ENCODE measurements at regions not wholly inside any gene's neighbourhood (a gene's known extent, or its start where the extent isn't known, plus 50 kb on each side); places are given as distances from the start of the nearest gene placed in this dataset.

GRCh38 chr13:72217142-72217541 lies 350.1 kb upstream of the DACH1 start:
- no peak for DNase-seq

GRCh38 chr13:72208112-72208645 lies 341.2 kb upstream of the DACH1 start:
- DNase-seq: no peak

- DNase-seq: no peak
Observed at GRCh38 chr13:72205773-72206172, 338.8 kb upstream of the DACH1 start.

GRCh38 chr13:72204291-72204690 lies 337.3 kb upstream of the DACH1 start:
- DNase-seq: no peak

GRCh38 chr13:72201726-72202125 lies 334.7 kb upstream of the DACH1 start:
- no peak for DNase-seq

- DNase-seq: no peak
Observed at GRCh38 chr13:72199640-72200039, 332.6 kb upstream of the DACH1 start.

GRCh38 chr13:72198967-72199560 lies 332.1 kb upstream of the DACH1 start:
- no peak for DNase-seq

GRCh38 chr13:72198042-72198441 lies 331.0 kb upstream of the DACH1 start:
- no peak for DNase-seq

- no peak for DNase-seq
Observed at GRCh38 chr13:72195044-72195704, 328.2 kb upstream of the DACH1 start.

- DNase-seq: no peak
Observed at GRCh38 chr13:72194523-72194922, 327.5 kb upstream of the DACH1 start.

GRCh38 chr13:72186730-72187422 lies 319.9 kb upstream of the DACH1 start:
- DNase-seq: no peak

GRCh38 chr13:72185776-72186175 lies 318.8 kb upstream of the DACH1 start:
- DNase-seq: no peak

GRCh38 chr13:72181661-72182060 lies 314.7 kb upstream of the DACH1 start:
- no peak for DNase-seq

GRCh38 chr13:72180253-72180952 lies 313.4 kb upstream of the DACH1 start:
- no peak for DNase-seq

- DNase-seq: no peak
Observed at GRCh38 chr13:72174549-72174948, 307.5 kb upstream of the DACH1 start.

GRCh38 chr13:72170571-72170970 lies 303.6 kb upstream of the DACH1 start:
- DNase-seq: no peak

- DNase-seq: no peak
Observed at GRCh38 chr13:72168126-72168855, 301.3 kb upstream of the DACH1 start.

GRCh38 chr13:72166102-72166650 lies 299.2 kb upstream of the DACH1 start:
- no peak for DNase-seq

- DNase-seq: no peak
Observed at GRCh38 chr13:72165276-72165675, 298.3 kb upstream of the DACH1 start.

GRCh38 chr13:72164811-72165210 lies 297.8 kb upstream of the DACH1 start:
- DNase-seq: no peak

- DNase-seq: no peak
Observed at GRCh38 chr13:72163678-72164077, 296.7 kb upstream of the DACH1 start.

GRCh38 chr13:72160977-72161376 lies 294.0 kb upstream of the DACH1 start:
- DNase-seq: no peak

Data from NCI-H748 treated with DMSO at 0.1 percent for 48 hours (cell line).